Loucy (cell line): ENCODE measurements at regions not wholly inside any gene's neighbourhood (a gene's known extent, or its start where the extent isn't known, plus 50 kb on each side); places are given as distances from the start of the nearest gene placed in this dataset.

Experiments
- EZH2phosphoT487 ChIP-seq: fragments of 200-600 bp; IDR thresholded peaks from 2 replicates; pipeline ENCODE4 v1.6.1; 2018; ENCODE audit warnings: antibody characterized with exemption, mild to moderate bottlenecking, moderate library complexity, borderline replicate concordance
- TF ChIP-seq, protein P1 (sequence below): fragments of 200-600 bp; sonication (generic); conservative IDR thresholded peaks from 2 replicates; pipeline ENCODE4 v1.5.1; 2014; ENCODE audit warnings: mild to moderate bottlenecking, antibody characterized with exemption, low read length

GRCh38 chr4:106486533-106486932, 118.0 kb upstream of the GIMD1 start:
- TF ChIP-seq, protein P1, sequence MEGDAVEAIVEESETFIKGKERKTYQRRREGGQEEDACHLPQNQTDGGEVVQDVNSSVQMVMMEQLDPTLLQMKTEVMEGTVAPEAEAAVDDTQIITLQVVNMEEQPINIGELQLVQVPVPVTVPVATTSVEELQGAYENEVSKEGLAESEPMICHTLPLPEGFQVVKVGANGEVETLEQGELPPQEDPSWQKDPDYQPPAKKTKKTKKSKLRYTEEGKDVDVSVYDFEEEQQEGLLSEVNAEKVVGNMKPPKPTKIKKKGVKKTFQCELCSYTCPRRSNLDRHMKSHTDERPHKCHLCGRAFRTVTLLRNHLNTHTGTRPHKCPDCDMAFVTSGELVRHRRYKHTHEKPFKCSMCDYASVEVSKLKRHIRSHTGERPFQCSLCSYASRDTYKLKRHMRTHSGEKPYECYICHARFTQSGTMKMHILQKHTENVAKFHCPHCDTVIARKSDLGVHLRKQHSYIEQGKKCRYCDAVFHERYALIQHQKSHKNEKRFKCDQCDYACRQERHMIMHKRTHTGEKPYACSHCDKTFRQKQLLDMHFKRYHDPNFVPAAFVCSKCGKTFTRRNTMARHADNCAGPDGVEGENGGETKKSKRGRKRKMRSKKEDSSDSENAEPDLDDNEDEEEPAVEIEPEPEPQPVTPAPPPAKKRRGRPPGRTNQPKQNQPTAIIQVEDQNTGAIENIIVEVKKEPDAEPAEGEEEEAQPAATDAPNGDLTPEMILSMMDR: no peak
- no peak for TF ChIP-seq EZH2phosphoT487
